Activated B cell treated with CpG ODN at 0.5 μM for 24 hours (primary cell): ENCODE measurements at regions not wholly inside any gene's neighbourhood (a gene's known extent, or its start where the extent isn't known, plus 50 kb on each side); places are given as distances from the start of the nearest gene placed in this dataset.

ENCODE experiments used
- ATAC-seq: fragments of 200-7000 bp; cut with Tn5 transposase; one replicate; pipeline ENCODE4 v1.10.0; 2021; ENCODE audit warnings: low read depth, mild to moderate bottlenecking, moderate library complexity
- CTCF ChIA-PET: fragments of 350-600 bp; sonication (Branson Sonifier 250); formaldehyde crosslinking; loops from one replicate; lab custom pipeline; 2021; ENCODE audit warnings: antibody characterized with exemption; lab: Charles Lee
- POLR2A ChIA-PET: fragments of 350-600 bp; sonication (Branson Sonifier 250); formaldehyde crosslinking; loops from one replicate; lab custom pipeline; 2021; ENCODE audit warnings: antibody characterized with exemption; lab: Charles Lee
- DNase-seq: peaks from one replicate; pipeline ENCODE4 v3.0.0; 2022
- H3K27ac Mint-ChIP-seq: one replicate; pipeline ENCODE4 v1.8.0; 2020; ENCODE audit warnings: mixed read lengths
- H3K27me3 Mint-ChIP-seq: one replicate; pipeline ENCODE4 v1.8.0; 2021; ENCODE audit warnings: mixed read lengths
- H3K36me3 Mint-ChIP-seq: one replicate; pipeline ENCODE4 v1.8.0; 2021; ENCODE audit warnings: low read depth, mixed read lengths
- H3K4me1 Mint-ChIP-seq: one replicate; pipeline ENCODE4 v1.8.0; 2021; ENCODE audit warnings: mixed read lengths
- H3K4me3 Mint-ChIP-seq: one replicate; pipeline ENCODE4 v1.8.0; 2020; ENCODE audit warnings: mild to moderate bottlenecking, mixed read lengths
- H3K9me3 Mint-ChIP-seq: one replicate; pipeline ENCODE4 v1.8.0; 2020; ENCODE audit warnings: mixed read lengths
- intact Hi-C: fragments of 100-400 bp; cut with micrococcal nuclease; formaldehyde crosslinking; loops from one replicate; pipeline ENCODE4 v1.15.1; 2024
- TF ChIP-seq, protein P1 (sequence below): fragments of 200-600 bp; IDR thresholded peaks from one replicate; pipeline ENCODE4 v1.8.0; 2022; ENCODE audit warnings: antibody characterized with exemption, mild to moderate bottlenecking

- ATAC-seq = no peak
- POLR2A ChIA-PET = no interaction called here
Measured at GRCh38 chr6:168255283-168255881, 64.2 kb downstream of the DACT2 start.

GRCh38 chr6:168252267-168252666 lies 67.3 kb downstream of the DACT2 start:
- Mint-ChIP-seq H3K4me3 (no peak overlapping the region), H3K27ac (no peak overlapping the region), H3K9me3 (peaks cover 5% of the 10 kb centered on the region), H3K27me3 (no peaks in the 10 kb centered on the region), H3K4me1 (no peaks in the 10 kb centered on the region), H3K36me3 (no peaks in the 10 kb centered on the region)
- ChIA-PET CTCF (no interaction called here), POLR2A (no interaction called here)
- no peak for ATAC-seq
- TF ChIP-seq, protein P1, sequence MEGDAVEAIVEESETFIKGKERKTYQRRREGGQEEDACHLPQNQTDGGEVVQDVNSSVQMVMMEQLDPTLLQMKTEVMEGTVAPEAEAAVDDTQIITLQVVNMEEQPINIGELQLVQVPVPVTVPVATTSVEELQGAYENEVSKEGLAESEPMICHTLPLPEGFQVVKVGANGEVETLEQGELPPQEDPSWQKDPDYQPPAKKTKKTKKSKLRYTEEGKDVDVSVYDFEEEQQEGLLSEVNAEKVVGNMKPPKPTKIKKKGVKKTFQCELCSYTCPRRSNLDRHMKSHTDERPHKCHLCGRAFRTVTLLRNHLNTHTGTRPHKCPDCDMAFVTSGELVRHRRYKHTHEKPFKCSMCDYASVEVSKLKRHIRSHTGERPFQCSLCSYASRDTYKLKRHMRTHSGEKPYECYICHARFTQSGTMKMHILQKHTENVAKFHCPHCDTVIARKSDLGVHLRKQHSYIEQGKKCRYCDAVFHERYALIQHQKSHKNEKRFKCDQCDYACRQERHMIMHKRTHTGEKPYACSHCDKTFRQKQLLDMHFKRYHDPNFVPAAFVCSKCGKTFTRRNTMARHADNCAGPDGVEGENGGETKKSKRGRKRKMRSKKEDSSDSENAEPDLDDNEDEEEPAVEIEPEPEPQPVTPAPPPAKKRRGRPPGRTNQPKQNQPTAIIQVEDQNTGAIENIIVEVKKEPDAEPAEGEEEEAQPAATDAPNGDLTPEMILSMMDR = no peak
- intact Hi-C loops = no loop called here
- no peak for DNase-seq

More at GRCh38 chr6:168255283-168255881, 64.2 kb downstream of the DACT2 start:
- TF ChIP-seq, protein P1 = no peak
- CTCF ChIA-PET = no interaction called here
- Mint-ChIP-seq H3K27ac (no peak overlapping the region), H3K4me3 (no peak overlapping the region), H3K36me3 (no peaks in the 10 kb centered on the region), H3K27me3 (no peaks in the 10 kb centered on the region), H3K4me1 (no peaks in the 10 kb centered on the region), H3K9me3 (peaks cover 5% of the 10 kb centered on the region)
- no peak for DNase-seq
- intact Hi-C loops = no loop called here

- Mint-ChIP-seq H3K27me3 (no peaks in the 10 kb centered on the region), H3K4me1 (no peaks in the 10 kb centered on the region), H3K4me3 (no peak overlapping the region), H3K27ac (no peak overlapping the region), H3K36me3 (no peaks in the 10 kb centered on the region), H3K9me3 (no peaks in the 10 kb centered on the region)
- intact Hi-C loops = no loop called here
- ChIA-PET POLR2A (no interaction called here), CTCF (no interaction called here)
- TF ChIP-seq, protein P1 = no peak
- DNase-seq (no peak), ATAC-seq (no peak)
Measured at GRCh38 chr6:168250250-168250649, 69.3 kb downstream of the DACT2 start.

DNA sequence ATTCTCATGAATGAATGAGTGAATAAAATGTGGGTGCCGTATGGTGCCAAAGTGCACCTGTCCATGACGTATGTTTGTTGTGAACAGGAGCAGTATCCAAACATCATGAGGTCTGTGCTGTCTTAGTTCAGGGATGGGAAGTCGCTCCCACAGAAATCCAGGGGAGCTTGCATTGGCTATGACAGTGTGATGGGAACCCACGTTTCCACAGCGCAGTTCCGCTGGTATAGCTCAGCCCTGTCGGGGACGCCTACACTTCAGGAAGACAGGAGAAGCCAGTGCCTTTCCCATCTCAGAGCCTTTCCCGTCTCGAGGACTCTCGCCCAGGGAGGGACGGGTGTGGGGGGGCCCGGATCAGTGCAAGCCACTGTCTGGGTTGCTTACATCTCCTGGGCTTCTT lies 69.8 kb downstream of the DACT2 start:
- TF ChIP-seq, protein P1 = no peak
- no peak overlapping the region for H3K27ac Mint-ChIP-seq
- POLR2A ChIA-PET = no interaction called here
- CTCF ChIA-PET = no interaction called here
- DNase-seq (no peak), ATAC-seq (no peak)
- no peaks in the 10 kb centered on the region for H3K27me3 Mint-ChIP-seq
- H3K9me3 Mint-ChIP-seq = no peaks in the 10 kb centered on the region
- intact Hi-C loops = no loop called here
- H3K4me1 Mint-ChIP-seq = no peaks in the 10 kb centered on the region
- no peaks in the 10 kb centered on the region for H3K36me3 Mint-ChIP-seq
- no peak overlapping the region for H3K4me3 Mint-ChIP-seq

GRCh38 chr6:168248148-168248620 lies 71.4 kb downstream of the DACT2 start:
- intact Hi-C loops = no loop called here
- Mint-ChIP-seq H3K4me3 (no peak overlapping the region), H3K9me3 (no peaks in the 10 kb centered on the region), H3K36me3 (no peaks in the 10 kb centered on the region), H3K27me3 (no peaks in the 10 kb centered on the region), H3K27ac (no peak overlapping the region), H3K4me1 (no peaks in the 10 kb centered on the region)
- ChIA-PET POLR2A (no interaction called here), CTCF (no interaction called here)
- DNase-seq (no peak), ATAC-seq (no peak)
- TF ChIP-seq, protein P1 = no peak
